ENCODE measurements at regions not wholly inside any gene's neighbourhood (a gene's known extent, or its start where the extent isn't known, plus 50 kb on each side); places are given as distances from the start of the nearest gene placed in this dataset.

GRCh38 chr10:8616166-8616565 lies 561.7 kb downstream of the GATA3 start:
- no peak for TF ChIP-seq CTCF (IDR thresholded peaks at IDR 0.05; ENCODE audit: low read depth, low read length, missing input control)
- no peak for TF ChIP-seq MAX (IDR thresholded peaks at IDR 0.05)
- TF ChIP-seq YY1 (IDR thresholded peaks at IDR 0.05), result no peak
- TF ChIP-seq ZBTB33 (IDR thresholded peaks at IDR 0.05), result no peak
- TF ChIP-seq REST (IDR thresholded peaks at IDR 0.05), result no peak
- TF ChIP-seq SP1 (IDR thresholded peaks at IDR 0.05), result no peak
- TF ChIP-seq HNF4G (IDR thresholded peaks at IDR 0.05), result no peak
- TF ChIP-seq ATF3 (IDR thresholded peaks at IDR 0.05), result no peak
- TF ChIP-seq JUND (IDR thresholded peaks at IDR 0.05), result no peak
